ENCODE measurements at regions not wholly inside any gene's neighbourhood (a gene's known extent, or its start where the extent isn't known, plus 50 kb on each side); places are given as distances from the start of the nearest gene placed in this dataset.

DNA sequence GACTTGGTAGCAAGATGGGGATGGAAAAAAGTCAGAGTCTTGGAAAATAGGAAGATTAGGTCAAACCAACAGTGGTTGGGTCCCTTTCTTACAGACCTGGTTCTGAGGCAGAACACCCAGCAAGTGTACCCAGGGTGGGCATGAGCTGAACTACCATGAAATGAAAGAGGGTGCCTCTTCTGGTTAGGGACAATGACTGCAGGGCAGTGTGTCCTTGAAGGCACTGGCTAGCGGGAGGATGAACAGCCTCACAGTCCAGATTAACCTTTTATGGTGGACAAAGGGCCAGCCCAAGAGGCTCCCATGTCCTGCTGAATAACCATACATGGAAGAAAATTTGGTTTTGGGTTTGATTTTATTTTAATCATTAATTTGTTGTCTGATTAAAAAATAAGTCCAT is 61.8 kb upstream of the CCDC85A start:
- TF ChIP-seq, protein P1, sequence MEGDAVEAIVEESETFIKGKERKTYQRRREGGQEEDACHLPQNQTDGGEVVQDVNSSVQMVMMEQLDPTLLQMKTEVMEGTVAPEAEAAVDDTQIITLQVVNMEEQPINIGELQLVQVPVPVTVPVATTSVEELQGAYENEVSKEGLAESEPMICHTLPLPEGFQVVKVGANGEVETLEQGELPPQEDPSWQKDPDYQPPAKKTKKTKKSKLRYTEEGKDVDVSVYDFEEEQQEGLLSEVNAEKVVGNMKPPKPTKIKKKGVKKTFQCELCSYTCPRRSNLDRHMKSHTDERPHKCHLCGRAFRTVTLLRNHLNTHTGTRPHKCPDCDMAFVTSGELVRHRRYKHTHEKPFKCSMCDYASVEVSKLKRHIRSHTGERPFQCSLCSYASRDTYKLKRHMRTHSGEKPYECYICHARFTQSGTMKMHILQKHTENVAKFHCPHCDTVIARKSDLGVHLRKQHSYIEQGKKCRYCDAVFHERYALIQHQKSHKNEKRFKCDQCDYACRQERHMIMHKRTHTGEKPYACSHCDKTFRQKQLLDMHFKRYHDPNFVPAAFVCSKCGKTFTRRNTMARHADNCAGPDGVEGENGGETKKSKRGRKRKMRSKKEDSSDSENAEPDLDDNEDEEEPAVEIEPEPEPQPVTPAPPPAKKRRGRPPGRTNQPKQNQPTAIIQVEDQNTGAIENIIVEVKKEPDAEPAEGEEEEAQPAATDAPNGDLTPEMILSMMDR (IDR thresholded peaks at IDR 0.05): no peak
- TF ChIP-seq POLR2A (IDR thresholded peaks at IDR 0.05): no peak
- no peak for TF ChIP-seq POLR2AphosphoS5 (IDR thresholded peaks at IDR 0.05; ENCODE audit: insufficient read depth in 1 of 2, low read depth in 1 of 2)
